Thyroid gland (tissue), 4 donors: ENCODE measurements at regions not wholly inside any gene's neighbourhood (a gene's known extent, or its start where the extent isn't known, plus 50 kb on each side); places are given as distances from the start of the nearest gene placed in this dataset.

Experiments
- POLR2A ChIP-seq, 2 donors: fragments of 450-650 bp; IDR thresholded peaks; one replicate each; pipeline ENCODE4 v1.6.1; 2017; ENCODE audit warnings: antibody characterized with exemption in 2 of 2, mild to moderate bottlenecking in 2 of 2, moderate library complexity in 1 of 2
- TF ChIP-seq, protein P1 (sequence below), 6 experiments: fragments of 200-600 bp in 3 of 6; fragments of 450-650 bp in 3 of 6; sonication (generic) in 3 of 6; IDR thresholded peaks; one replicate each; pipeline ENCODE4 v1.5.1; 2016 to 2019; ENCODE audit warnings: antibody characterized with exemption in 6 of 6, mild to moderate bottlenecking in 2 of 6, inconsistent platforms in 1 of 6, moderate library complexity in 1 of 6

DNA sequence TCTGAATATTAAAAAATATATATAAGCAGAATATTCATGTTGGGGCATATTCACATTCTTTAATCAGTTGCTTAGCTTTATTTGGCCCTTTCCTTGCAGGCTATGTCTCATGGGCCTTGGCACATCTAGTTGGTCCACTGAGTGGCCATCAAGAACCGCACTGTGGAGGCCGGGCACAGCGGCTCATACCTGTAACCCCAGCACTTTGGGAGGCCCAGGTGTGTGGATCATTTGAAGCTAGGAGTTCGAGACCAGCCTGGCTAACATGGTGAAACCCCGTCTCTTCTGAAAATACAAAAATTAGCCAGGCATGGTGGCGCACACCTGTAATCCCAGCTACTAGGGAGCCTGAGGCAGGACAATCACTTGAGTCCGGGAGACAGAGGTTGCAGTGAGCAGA is 127.6 kb upstream of the TANK start:
- TF ChIP-seq, protein P1, sequence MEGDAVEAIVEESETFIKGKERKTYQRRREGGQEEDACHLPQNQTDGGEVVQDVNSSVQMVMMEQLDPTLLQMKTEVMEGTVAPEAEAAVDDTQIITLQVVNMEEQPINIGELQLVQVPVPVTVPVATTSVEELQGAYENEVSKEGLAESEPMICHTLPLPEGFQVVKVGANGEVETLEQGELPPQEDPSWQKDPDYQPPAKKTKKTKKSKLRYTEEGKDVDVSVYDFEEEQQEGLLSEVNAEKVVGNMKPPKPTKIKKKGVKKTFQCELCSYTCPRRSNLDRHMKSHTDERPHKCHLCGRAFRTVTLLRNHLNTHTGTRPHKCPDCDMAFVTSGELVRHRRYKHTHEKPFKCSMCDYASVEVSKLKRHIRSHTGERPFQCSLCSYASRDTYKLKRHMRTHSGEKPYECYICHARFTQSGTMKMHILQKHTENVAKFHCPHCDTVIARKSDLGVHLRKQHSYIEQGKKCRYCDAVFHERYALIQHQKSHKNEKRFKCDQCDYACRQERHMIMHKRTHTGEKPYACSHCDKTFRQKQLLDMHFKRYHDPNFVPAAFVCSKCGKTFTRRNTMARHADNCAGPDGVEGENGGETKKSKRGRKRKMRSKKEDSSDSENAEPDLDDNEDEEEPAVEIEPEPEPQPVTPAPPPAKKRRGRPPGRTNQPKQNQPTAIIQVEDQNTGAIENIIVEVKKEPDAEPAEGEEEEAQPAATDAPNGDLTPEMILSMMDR (IDR thresholded peaks at IDR 0.05), result no peak
- TF ChIP-seq POLR2A (IDR thresholded peaks at IDR 0.05), result no peak
